Keratinocyte (primary cell): ENCODE measurements at regions not wholly inside any gene's neighbourhood (a gene's known extent, or its start where the extent isn't known, plus 50 kb on each side); places are given as distances from the start of the nearest gene placed in this dataset.

Source experiments
- EZH2 ChIP-seq: IDR thresholded peaks from one replicate; pipeline ENCODE4 v1.6.1; 2012; ENCODE audit warnings: inconsistent platforms, mild to moderate bottlenecking, low read length, moderate library complexity
- TF ChIP-seq, protein P1 (sequence below), 3 experiments: IDR thresholded peaks in 1 of 3; conservative IDR thresholded peaks in 1 of 3; optimal IDR thresholded peaks in 1 of 3; 2 replicates in 2 of 3; 3 replicates in 1 of 3; pipeline versions ENCODE3 to v1.5.1; 2011; ENCODE audit warnings: low read length in 3 of 3, mild to moderate bottlenecking in 3 of 3, moderate library complexity in 2 of 3, control low read depth in 1 of 3, inconsistent platforms in 1 of 3; ENCODE audit not compliant: insufficient read depth in 2 of 3; ENCODE audit errors: extremely low read depth in 1 of 3

DNA sequence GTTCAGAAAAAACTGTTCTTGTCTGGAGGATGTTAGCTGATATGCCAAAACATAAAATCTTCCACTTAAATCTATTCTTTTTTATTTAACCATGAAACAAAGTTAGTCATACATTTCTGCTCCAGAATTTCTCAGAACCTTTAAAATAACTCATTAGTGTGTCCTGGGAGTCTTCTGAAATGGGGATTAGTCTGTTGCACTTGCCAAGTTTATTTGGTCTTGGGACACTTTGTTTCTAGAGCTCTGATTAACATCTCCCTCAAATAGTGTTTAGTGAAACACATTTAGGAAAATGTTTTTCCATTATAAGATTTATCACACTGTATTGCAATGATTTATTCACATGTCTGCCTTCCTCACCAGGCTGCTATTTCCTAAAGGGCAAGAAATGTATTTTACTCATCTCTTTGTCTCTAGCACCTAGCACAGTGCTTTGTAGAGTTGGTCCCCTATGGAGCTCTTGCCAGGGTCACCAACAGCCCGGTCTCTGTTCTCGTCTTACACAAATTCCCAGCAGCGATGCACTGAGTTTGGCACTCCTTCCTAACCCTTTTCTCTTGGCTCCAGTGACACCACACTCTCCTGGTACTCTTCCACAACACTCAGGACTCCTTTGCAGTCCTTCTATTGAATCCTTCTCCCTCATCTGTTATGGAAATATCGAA lies 189.2 kb downstream of the CSNK2A3 start:
- TF ChIP-seq EZH2, result no peak
- TF ChIP-seq, protein P1, sequence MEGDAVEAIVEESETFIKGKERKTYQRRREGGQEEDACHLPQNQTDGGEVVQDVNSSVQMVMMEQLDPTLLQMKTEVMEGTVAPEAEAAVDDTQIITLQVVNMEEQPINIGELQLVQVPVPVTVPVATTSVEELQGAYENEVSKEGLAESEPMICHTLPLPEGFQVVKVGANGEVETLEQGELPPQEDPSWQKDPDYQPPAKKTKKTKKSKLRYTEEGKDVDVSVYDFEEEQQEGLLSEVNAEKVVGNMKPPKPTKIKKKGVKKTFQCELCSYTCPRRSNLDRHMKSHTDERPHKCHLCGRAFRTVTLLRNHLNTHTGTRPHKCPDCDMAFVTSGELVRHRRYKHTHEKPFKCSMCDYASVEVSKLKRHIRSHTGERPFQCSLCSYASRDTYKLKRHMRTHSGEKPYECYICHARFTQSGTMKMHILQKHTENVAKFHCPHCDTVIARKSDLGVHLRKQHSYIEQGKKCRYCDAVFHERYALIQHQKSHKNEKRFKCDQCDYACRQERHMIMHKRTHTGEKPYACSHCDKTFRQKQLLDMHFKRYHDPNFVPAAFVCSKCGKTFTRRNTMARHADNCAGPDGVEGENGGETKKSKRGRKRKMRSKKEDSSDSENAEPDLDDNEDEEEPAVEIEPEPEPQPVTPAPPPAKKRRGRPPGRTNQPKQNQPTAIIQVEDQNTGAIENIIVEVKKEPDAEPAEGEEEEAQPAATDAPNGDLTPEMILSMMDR (optimal IDR thresholded peaks at IDR 0.05 in 1 of 3, IDR thresholded peaks at IDR 0.05 in 1 of 3, conservative IDR thresholded peaks at IDR 0.05 in 1 of 3; ENCODE audit: extremely low read depth in 1 of 3, insufficient read depth in 2 of 3, low read length in 3 of 3), result no peak
